Right ventricle myocardium inferior (tissue), 1 donor: ENCODE measurements at regions not wholly inside any gene's neighbourhood (a gene's known extent, or its start where the extent isn't known, plus 50 kb on each side); places are given as distances from the start of the nearest gene placed in this dataset.
"Not testable (repeated sequence)": the region's sequence is repeated elsewhere in the genome, so short reads cannot be mapped to it uniquely, and the experiment has no call there.

Source experiments
- ATAC-seq: fragments of 200-7000 bp; cut with Tn5 transposase; one replicate; pipeline ENCODE4 v1.9.1; 2020; ENCODE audit warnings: mild to moderate bottlenecking, moderate library complexity
- DNase-seq: peaks from one replicate; pipeline ENCODE4 v3.0.0; 2021; ENCODE audit errors: missing footprints
- intact Hi-C: fragments of 100-400 bp; cut with DNase I; formaldehyde crosslinking; loops from one replicate; pipeline ENCODE4 v1.11.0; 2022
- donor health status: DM: no; HTN: yes; CAD: no; lungs with severe emphysema.

- ATAC-seq (no peak), DNase-seq (no peak)
- intact Hi-C loops = no loop called here
These were observed 172.8 kb upstream of the SPTLC3 start for GRCh38 chr20:12835999-12836398.

GRCh38 chr20:12837646-12838045, 171.1 kb upstream of the SPTLC3 start:
- no peak for DNase-seq
- intact Hi-C loops = no loop called here
- ATAC-seq = no peak

GRCh38 chr20:12838261-12838866, 170.4 kb upstream of the SPTLC3 start:
- intact Hi-C loops = no loop called here
- ATAC-seq (no peak), DNase-seq (no peak)

DNA sequence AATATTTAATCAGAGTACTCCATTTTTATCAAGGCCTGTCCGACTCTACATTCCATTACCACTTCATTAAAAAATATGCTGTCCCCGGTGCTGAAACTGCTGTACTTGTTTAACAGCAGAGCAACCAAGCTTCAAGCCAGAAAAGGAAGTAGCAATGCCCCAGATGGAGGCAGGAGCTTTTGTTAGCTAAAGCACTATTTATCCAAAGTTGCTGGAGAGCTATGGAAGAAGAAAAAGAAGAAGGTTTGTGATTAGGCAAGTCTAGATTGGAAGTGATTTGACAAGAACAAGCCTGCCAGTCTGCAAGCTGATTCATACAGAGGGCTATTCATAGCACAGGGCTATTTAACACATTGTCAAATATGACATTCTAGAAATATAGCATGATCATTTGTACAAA, 160.9 kb upstream of the SPTLC3 start:
- ATAC-seq (no peak), DNase-seq (no peak)
- intact Hi-C loops = no loop called here

- DNase-seq (no peak), ATAC-seq (no peak)
- intact Hi-C loops = no loop called here
These were observed 159.4 kb upstream of the SPTLC3 start for GRCh38 chr20:12849225-12849910.

DNA sequence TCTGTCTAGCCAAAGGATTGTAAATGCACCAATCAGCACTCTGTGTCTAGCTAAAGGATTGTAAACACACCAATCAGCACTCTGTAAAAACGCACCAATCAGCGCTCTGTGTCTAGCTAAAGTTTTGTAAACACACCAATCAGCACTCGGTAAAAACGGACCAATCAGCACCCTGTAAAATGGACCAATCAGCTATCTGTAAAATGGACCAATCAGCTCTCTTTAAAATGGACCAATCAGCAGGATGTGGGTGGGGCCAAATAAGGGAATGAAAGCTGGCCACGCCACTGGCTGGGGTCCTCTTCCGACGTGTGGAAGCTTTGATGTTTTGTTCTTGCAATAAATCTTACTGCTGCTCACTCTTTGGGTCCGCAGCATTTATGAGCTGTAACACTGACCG, 151.1 kb upstream of the SPTLC3 start:
- intact Hi-C loops, DNase-seq, ATAC-seq: not testable (repeated sequence)

GRCh38 chr20:12860619-12861247, 148.0 kb upstream of the SPTLC3 start:
- intact Hi-C loops = no loop called here
- DNase-seq (no peak), ATAC-seq (no peak)

DNA sequence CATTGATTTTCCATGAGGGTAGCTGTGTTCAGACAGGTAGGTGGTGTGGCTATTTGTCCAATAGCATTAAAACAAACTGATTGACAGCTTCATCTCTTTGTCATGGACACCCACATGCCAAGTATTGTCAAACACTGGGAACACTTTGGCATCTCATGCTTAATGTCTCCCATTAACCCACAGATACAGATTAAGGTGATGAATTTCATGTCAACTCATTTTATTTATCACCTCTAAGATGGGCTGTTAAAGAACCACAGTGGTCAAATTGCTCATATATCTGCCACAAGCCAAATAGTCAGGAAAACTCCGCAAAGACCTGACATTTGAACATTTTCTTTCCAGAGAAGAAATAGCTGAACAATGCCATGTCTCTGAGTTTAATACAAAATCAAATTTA, 139.1 kb upstream of the SPTLC3 start:
- ATAC-seq = no peak
- DNase-seq = no peak
- intact Hi-C loops = no loop called here

- intact Hi-C loops = no loop called here
- ATAC-seq (no peak), DNase-seq (no peak)
These were observed 138.2 kb upstream of the SPTLC3 start for GRCh38 chr20:12870588-12870987.

- intact Hi-C loops = no loop called here
- DNase-seq (no peak), ATAC-seq (no peak)
These were observed 133.8 kb upstream of the SPTLC3 start for GRCh38 chr20:12874933-12875332.

DNA sequence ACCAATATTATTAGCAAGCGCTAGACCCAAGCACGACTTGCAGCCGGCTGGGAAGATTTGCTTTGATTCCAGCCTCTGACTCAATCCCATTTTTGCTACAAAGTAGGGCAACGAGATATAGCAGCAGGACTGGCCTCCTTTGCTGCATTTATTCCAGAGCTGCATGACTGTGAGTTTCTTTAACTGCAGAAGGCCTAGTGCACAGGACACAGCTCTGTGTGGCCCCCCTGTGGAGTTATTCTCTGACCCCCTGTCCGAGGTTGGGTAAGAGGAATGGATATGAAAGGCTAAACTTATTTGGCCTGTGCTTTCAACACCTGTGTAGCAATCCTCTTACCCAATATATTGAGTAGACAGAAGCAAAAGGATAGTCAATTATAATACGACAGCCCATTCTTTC, 133.3 kb upstream of the SPTLC3 start:
- DNase-seq (no peak), ATAC-seq (peak; percentile 31)
- intact Hi-C loops = no loop called here

DNA sequence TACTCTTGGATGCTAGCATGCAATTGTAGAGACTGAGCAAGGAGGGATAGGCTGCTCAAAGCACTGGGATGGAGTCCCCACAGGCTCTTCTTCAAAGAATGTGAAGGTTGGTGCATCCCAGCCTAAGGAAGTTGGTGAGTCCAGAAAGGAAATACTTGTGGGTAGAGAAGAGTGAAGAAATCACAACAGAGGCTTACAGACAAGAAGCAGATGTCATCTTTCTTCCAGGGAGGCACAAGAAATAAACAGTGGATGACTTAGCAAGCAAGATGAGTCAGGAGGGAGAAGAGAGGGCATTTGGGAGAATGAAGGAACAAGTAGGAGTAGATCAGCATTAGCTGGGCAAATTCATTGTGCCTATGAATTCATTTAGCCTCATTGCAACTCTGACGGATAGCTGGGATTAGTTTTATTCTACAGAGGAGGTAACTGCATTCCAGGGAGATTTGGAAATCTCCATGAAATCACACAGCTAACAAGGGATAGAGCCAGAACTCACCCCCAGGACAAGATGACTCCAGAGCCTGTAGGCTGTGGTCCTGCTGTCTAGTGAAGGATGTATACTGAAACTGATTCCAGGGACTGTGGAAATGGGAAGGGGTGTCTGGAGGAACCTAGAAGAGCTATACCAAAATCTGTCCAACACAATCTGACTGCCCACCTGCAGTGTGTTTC, 125.8 kb upstream of the SPTLC3 start:
- DNase-seq = no peak
- ATAC-seq = peak; percentile 31
- intact Hi-C loops = no loop called here

GRCh38 chr20:12883507-12883885, 125.3 kb upstream of the SPTLC3 start:
- intact Hi-C loops = no loop called here
- DNase-seq (no peak), ATAC-seq (no peak)

DNA sequence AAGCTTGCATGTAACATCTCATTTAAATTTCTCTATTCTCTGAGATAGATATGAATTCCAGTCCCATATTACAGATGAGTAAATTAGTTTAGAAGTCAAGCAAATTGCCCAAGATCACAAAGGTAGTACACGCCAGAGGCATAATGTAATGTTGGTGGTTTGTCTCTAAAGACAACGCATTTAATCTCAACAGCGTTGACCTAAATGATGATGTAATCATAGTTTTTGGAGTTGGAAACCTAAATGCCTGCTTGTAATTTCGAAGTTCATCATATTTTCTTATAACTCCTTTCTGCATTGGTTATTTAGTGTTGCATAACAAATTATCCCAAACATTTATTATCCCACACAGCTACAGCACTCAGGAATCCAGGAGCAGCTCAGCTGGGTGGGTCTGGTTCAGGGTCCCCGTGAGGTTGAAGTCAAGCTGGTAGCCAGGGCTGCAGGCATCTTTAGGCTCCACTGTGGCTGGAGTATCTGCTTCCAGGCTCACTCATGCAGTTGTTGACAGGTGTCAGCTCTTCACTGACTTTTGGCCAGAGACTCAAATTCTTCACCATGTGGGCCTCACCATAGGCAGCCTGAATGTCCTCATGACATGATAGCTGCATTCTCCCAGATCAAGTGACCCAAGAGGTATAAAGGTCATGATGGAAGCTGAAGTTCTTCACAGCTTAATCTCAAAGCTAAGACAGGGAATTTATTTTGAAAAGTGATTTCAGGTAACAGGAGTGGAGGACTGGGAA, 122.0 kb upstream of the SPTLC3 start:
- intact Hi-C loops = no loop called here
- DNase-seq (no peak), ATAC-seq (no peak)

GRCh38 chr20:12891643-12892042, 117.1 kb upstream of the SPTLC3 start:
- DNase-seq (no peak), ATAC-seq (peak; percentile 81)
- intact Hi-C loops = no loop called here

DNA sequence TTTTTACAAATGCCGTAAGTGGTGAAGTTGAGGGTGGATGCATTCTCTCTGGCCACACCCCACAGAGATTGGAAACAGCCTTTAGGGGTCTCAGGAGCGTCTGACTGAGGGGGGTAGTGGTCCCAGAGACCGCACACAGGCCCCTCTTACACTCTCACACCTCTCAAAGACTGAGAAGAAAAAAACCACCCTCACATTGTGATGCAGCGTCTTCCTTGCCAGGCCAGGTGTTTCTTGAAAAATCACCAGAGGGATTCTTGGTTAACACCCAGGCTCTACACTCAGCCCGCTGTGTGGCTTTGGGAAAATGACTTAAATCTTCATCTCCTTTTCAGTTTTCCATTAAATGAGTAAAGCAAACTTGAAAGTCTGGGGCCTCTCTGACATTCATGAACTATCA, 115.8 kb upstream of the SPTLC3 start:
- DNase-seq (no peak), ATAC-seq (no peak)
- intact Hi-C loops = no loop called here

- ATAC-seq = no peak
- no peak for DNase-seq
- intact Hi-C loops = no loop called here
These were observed 115.1 kb upstream of the SPTLC3 start for GRCh38 chr20:12893653-12894052.

GRCh38 chr20:12894089-12894488, 114.7 kb upstream of the SPTLC3 start:
- intact Hi-C loops = no loop called here
- DNase-seq (no peak), ATAC-seq (no peak)

DNA sequence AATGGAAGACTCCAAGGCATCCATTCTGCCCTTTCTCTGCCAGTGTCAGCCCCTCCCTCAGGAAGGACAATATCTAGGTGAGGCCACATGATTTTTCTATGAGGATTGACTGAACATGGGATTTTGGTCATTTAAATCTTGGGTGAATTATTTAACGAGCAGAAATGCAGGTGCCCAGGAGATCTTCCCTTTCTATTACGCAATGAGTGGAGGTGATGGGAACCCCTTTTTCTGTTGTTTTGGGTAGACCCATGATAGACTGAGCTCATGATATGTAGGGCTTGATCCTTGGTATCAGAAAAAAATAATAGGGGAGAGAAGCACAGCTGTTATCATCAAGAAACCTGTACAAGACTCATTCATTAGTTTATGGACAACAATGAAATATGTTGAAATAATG, 112.6 kb upstream of the SPTLC3 start:
- intact Hi-C loops = no loop called here
- no peak for ATAC-seq
- DNase-seq = no peak
